Caco-2 (cell line): ENCODE measurements at regions not wholly inside any gene's neighbourhood (a gene's known extent, or its start where the extent isn't known, plus 50 kb on each side); places are given as distances from the start of the nearest gene placed in this dataset.

Source experiments
- BruUV-seq: library from RNA; stranded (reverse); fragments of 400-500 nt; replicated peaks from 2 replicates; lab custom pipeline; 2021; lab: Mats Ljungman, UMichigan
- CTCF ChIA-PET: fragments of 300-600 bp; sonication (Branson Sonifier 250); formaldehyde crosslinking; loops from one replicate; lab custom pipeline; 2022; ENCODE audit warnings: antibody characterized with exemption; lab: Charles Lee
- POLR2A ChIA-PET: fragments of 300-600 bp; sonication (Branson Sonifier 250); formaldehyde crosslinking; loops from one replicate; lab custom pipeline; 2022; ENCODE audit warnings: antibody characterized with exemption; lab: Charles Lee
- DNase-seq, 2 experiments: peaks; one replicate each; pipeline versions ENCODE4 v3.0.0 to v3.0.0-alpha.2; 2020 to 2022
- H3K27me3 ChIP-seq: replicated peaks from 2 replicates; pipeline ENCODE4 v1.6.0; 2011; ENCODE audit warnings: low read length; ENCODE audit not compliant: control insufficient read depth, insufficient read depth
- H3K36me3 ChIP-seq: 2 replicates; pipeline ENCODE4 v1.5.1; 2011; ENCODE audit warnings: low read length; ENCODE audit not compliant: control insufficient read depth, insufficient read depth
- H3K4me1 ChIP-seq: fragments of 250-450 bp; sonication (Bioruptor Pico); 2 replicates; pipeline ENCODE4 v1.5.1; 2020; ENCODE audit warnings: mild to moderate bottlenecking
- H3K4me3 ChIP-seq: 2 replicates; pipeline ENCODE4 v1.5.1; 2011; ENCODE audit warnings: low read depth, mild to moderate bottlenecking, control low read depth, low read length
- H3K9me3 ChIP-seq: fragments of 250-450 bp; sonication (Bioruptor Pico); 2 replicates; pipeline ENCODE4 v1.5.1; 2020; ENCODE audit warnings: mild to moderate bottlenecking, moderate library complexity
- H3K27ac Mint-ChIP-seq: one replicate; pipeline ENCODE4 v1.8.0; 2022; ENCODE audit warnings: mixed read lengths; ENCODE audit not compliant: unreplicated experiment
- H3K27me3 Mint-ChIP-seq: one replicate; pipeline ENCODE4 v1.8.0; 2022; ENCODE audit warnings: mixed read lengths; ENCODE audit not compliant: insufficient read depth, unreplicated experiment
- H3K36me3 Mint-ChIP-seq: one replicate; pipeline ENCODE4 v1.8.0; 2022; ENCODE audit warnings: mild to moderate bottlenecking, mixed read lengths; ENCODE audit not compliant: insufficient read depth, unreplicated experiment
- H3K4me1 Mint-ChIP-seq: one replicate; pipeline ENCODE4 v1.8.0; 2022; ENCODE audit warnings: low read depth, mixed read lengths; ENCODE audit not compliant: unreplicated experiment
- H3K4me3 Mint-ChIP-seq: one replicate; pipeline ENCODE4 v1.8.0; 2022; ENCODE audit warnings: mild to moderate bottlenecking, moderate library complexity, mixed read lengths; ENCODE audit not compliant: unreplicated experiment
- H3K9me3 Mint-ChIP-seq: one replicate; pipeline ENCODE4 v1.8.0; 2022; ENCODE audit warnings: mixed read lengths; ENCODE audit not compliant: unreplicated experiment
- CTCF ChIP-seq, 2 experiments: fragments of 200-600 bp in 1 of 2; IDR thresholded peaks; 1 replicate in 1 of 2; 2 replicates in 1 of 2; pipeline versions ENCODE4 v1.5.1 to v1.8.0; 2011 to 2022; ENCODE audit warnings: antibody characterized with exemption in 1 of 2, control low read depth in 1 of 2, inconsistent platforms in 1 of 2, low read depth in 1 of 2, low read length in 1 of 2, mild to moderate bottlenecking in 1 of 2, moderate library complexity in 1 of 2; ENCODE audit not compliant: insufficient read depth in 1 of 2, severe bottlenecking in 1 of 2, unreplicated experiment in 1 of 2
- intact Hi-C: fragments of 100-400 bp; cut with micrococcal nuclease; formaldehyde crosslinking; loops from one replicate; pipeline ENCODE4 v1.10.0; 2022; ENCODE audit not compliant: unreplicated experiment

DNA sequence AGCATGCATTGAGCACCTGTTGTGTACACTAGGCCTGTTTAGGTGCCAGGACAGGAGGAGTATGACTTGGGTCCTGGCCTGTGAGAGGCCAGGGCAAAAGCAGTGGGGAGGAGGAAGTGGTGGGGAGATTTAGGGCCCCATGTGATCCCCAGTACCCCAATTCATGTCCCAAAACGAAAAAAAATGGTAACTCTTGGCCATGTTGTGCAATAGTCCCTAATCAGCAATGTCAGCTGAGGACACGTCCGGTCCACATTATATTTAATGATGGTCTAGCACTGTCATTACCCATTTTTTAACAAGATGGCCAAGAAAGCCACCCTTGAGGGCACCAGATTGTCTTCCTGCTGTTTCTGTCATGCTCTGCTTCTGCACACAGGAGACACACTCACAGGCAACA lies 142.0 kb upstream of the RET start:
- H3K9me3 Mint-ChIP-seq: no peaks in the 10 kb centered on the region
- H3K27me3 Mint-ChIP-seq: peaks cover 34% of the 10 kb centered on the region
- H3K27ac Mint-ChIP-seq: no peak overlapping the region
- Histone ChIP-seq H3K4me1 (no peaks in the 10 kb centered on the region), H3K27me3 (peaks cover under 1% of the 10 kb centered on the region; the same call in 1 of the 2 replicates), H3K36me3 (no peaks in the 10 kb centered on the region), H3K4me3 (no peak overlapping the region), H3K9me3 (no peaks in the 10 kb centered on the region)
- no peaks in the 10 kb centered on the region for H3K36me3 Mint-ChIP-seq
- no peaks in the 10 kb centered on the region for H3K4me1 Mint-ChIP-seq
- ChIA-PET CTCF (no interaction called here), POLR2A (interaction anchor here (0.8 kb wide), 1 partner anchor 18 kb away, joined by 3 read pairs; no protein-coding TSS in a partner anchor)
- H3K4me3 Mint-ChIP-seq: no peak overlapping the region
- no peak for DNase-seq
- TF ChIP-seq CTCF (IDR thresholded peaks at IDR 0.05; ENCODE audit: insufficient read depth in 1 of 2, low read depth in 1 of 2, low read length in 1 of 2, severe bottlenecking in 1 of 2, unreplicated experiment in 1 of 2): no peak
- no TSS peak for BruUV-seq
- intact Hi-C loops: no loop called here

DNA sequence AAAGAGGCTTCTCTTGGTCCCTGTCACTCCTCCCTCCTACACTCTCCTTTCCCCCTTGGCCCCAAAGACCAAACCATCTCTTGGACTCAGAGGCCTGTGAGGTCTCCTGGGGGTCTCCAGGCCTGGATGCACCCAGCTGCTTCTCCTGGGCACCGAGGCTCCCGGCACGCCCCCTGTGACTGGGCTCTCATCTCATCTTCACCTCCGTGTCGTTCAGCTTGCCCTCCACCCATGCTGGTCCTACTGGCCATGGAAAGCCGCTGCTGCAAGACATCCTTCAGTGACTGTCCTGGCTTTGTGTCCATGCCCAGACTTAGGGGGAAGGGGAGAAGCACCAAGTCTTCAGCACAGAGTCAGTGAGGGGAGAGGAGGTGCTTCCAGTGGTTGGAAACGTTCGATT lies 141.4 kb upstream of the RET start:
- H3K36me3 Mint-ChIP-seq: no peaks in the 10 kb centered on the region
- DNase-seq: no peak
- Histone ChIP-seq H3K36me3 (no peaks in the 10 kb centered on the region), H3K4me3 (no peak overlapping the region), H3K27me3 (peaks cover 1% of the 10 kb centered on the region; the same call in 1 of the 2 replicates), H3K9me3 (no peaks in the 10 kb centered on the region), H3K4me1 (no peaks in the 10 kb centered on the region)
- H3K4me3 Mint-ChIP-seq: no peak overlapping the region
- no peak for TF ChIP-seq CTCF (IDR thresholded peaks at IDR 0.05; ENCODE audit: insufficient read depth in 1 of 2, low read depth in 1 of 2, low read length in 1 of 2, severe bottlenecking in 1 of 2, unreplicated experiment in 1 of 2)
- ChIA-PET POLR2A (no interaction called here), CTCF (no interaction called here)
- no peak overlapping the region for H3K27ac Mint-ChIP-seq
- BruUV-seq: no TSS peak
- no peaks in the 10 kb centered on the region for H3K9me3 Mint-ChIP-seq
- intact Hi-C loops: no loop called here
- H3K27me3 Mint-ChIP-seq: peaks cover 32% of the 10 kb centered on the region
- H3K4me1 Mint-ChIP-seq: no peaks in the 10 kb centered on the region

- H3K4me3 ChIP-seq: no peak overlapping the region
- H3K36me3 Mint-ChIP-seq: no peaks in the 10 kb centered on the region
- H3K27me3 ChIP-seq: peaks cover 1% of the 10 kb centered on the region; the same call in 1 of the 2 replicates
- DNase-seq: no peak
- ChIA-PET CTCF (no interaction called here), POLR2A (no interaction called here)
- no peaks in the 10 kb centered on the region for H3K9me3 Mint-ChIP-seq
- no peak overlapping the region for H3K27ac Mint-ChIP-seq
- intact Hi-C loops: no loop called here
- no peak overlapping the region for H3K4me3 Mint-ChIP-seq
- H3K4me1 ChIP-seq: no peaks in the 10 kb centered on the region
- no peaks in the 10 kb centered on the region for H3K4me1 Mint-ChIP-seq
- TF ChIP-seq CTCF (IDR thresholded peaks at IDR 0.05; ENCODE audit: insufficient read depth in 1 of 2, low read depth in 1 of 2, low read length in 1 of 2, severe bottlenecking in 1 of 2, unreplicated experiment in 1 of 2): no peak
- no peaks in the 10 kb centered on the region for H3K36me3 ChIP-seq
- peaks cover 28% of the 10 kb centered on the region for H3K27me3 Mint-ChIP-seq
- no peaks in the 10 kb centered on the region for H3K9me3 ChIP-seq
- BruUV-seq: no TSS peak
Observed at GRCh38 chr10:42936580-42936979, 140.3 kb upstream of the RET start.
